ENCODE measurements at regions not wholly inside any gene's neighbourhood (a gene's known extent, or its start where the extent isn't known, plus 50 kb on each side); places are given as distances from the start of the nearest gene placed in this dataset.

DNA sequence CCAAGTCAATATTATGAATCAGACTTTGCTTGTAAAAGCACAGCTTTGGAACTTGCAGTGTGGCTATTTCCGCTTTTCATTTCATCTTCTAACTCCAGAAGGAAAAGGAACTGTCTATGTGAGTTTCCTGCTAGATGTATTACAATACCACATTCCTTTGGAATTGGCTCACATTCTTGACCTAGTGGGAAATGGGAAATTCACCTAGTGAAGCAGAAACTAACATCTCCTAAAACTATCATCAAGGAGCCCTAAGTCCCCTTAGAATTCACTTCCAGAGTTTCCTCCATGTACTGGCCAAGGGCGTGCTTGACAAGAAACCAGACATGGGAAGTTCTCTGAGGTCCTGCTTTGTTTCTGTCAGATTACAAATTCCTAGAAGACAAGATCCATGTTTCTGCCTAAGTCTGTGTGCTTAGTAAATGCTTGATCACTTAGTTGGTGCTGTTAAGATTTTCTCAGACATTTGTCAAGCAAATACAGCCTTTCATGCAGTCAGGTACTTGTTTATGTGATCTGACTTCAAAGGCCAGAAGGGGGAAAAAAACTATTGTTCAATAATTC is 275.7 kb upstream of the FN1 start:
- no peak for DNase-seq

DNA sequence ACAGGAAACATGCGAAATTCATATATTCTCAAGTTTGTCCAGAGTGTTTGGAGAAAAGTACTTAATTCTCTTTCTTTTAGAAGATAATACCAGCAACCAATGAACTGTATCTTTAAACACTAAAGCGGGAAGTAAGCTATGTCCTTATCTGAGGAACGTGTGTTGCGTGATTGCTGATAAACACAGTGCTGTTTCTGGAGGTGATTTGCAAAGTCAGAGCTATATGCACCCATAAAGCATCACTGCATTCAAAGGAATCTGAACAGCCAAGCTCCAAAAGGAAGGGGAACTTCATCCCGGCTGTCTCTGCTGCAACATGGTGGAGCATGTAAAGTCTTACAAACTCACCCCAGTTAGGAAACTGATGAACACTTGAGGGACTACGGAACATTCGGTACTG is 271.7 kb upstream of the FN1 start:
- DNase-seq: no peak

DNA sequence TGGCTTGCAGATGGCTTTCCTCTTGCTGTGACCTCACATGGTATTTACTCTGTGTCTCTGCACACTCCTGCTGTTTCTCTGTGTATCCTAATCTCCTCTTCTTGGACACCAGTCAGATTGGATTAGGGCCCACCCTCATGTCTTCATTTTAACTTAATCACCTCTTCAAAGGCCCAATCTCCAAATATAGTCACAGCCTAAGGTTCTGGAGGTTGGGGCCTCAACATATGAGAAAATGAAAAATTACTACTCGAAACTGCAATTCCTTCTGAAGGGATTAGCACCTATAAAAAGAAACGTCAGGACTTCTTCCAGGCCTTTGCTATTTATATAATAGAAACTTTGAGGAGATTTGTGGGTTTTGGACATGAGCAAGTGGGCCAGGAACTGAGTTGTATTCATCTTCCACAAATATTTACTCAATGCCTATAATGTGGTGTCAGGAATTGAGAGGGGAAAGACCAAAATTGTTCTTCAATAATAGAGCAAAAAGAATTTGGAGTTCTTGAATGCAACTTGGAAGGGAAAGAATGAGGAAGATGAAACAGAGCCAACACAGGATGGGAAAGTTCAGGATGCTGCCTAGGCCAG is 270.0 kb upstream of the FN1 start:
- no peak for DNase-seq

DNA sequence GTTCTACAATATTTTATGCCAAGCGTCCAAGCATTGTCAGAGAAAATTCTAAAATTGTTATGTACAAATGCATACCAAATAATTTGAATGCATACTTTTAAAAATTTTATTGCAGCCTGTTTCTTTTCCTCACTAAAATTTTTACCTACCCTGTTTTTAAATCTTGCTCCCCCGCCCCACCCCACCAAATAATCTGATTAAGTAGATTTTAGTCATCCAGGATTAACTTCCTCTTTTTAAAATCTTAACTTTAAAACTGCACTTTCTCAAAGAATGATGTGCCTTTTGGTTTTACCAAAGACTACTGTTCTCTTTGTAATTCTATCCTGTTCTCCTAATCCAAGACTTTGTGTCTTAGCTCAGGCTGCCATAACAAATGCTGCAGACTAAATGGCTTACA is 269.4 kb upstream of the FN1 start:
- no peak for DNase-seq

DNA sequence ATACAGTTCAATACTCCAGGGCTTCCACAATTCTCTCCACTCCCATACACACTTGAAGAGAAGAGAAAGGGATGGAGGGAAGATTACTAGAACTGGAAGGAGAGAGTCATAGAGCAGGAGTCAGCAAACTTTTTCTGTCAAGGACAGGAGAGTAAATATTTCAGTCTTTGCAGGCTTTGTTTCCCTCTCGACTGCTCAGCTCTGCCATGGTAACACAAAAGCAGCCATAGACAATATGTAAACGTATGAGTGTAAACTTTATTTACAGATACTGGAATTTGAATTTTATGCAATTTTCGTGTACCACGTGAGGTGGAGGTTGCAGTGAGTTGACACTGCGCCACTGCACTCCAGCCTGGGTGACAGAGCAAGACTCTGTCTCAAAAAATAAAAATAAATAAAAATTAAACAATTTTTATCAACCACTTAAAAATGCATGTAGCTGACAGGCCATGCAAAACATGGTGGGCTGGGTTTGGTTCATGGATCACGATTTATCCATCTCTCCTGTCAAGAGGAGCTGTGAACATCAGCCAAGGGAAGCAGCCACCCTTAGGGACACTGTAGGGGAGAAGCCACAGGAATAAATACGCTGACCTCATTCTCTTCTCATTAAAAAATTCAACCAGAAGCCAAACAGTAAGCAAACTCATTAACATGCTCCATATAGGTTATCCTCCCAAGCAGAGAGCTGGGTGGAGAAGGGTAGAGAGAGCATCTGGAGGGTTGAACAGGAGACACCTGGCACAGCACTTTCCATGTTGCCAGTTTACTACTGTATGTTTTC is 266.4 kb upstream of the FN1 start:
- no peak for DNase-seq

DNA sequence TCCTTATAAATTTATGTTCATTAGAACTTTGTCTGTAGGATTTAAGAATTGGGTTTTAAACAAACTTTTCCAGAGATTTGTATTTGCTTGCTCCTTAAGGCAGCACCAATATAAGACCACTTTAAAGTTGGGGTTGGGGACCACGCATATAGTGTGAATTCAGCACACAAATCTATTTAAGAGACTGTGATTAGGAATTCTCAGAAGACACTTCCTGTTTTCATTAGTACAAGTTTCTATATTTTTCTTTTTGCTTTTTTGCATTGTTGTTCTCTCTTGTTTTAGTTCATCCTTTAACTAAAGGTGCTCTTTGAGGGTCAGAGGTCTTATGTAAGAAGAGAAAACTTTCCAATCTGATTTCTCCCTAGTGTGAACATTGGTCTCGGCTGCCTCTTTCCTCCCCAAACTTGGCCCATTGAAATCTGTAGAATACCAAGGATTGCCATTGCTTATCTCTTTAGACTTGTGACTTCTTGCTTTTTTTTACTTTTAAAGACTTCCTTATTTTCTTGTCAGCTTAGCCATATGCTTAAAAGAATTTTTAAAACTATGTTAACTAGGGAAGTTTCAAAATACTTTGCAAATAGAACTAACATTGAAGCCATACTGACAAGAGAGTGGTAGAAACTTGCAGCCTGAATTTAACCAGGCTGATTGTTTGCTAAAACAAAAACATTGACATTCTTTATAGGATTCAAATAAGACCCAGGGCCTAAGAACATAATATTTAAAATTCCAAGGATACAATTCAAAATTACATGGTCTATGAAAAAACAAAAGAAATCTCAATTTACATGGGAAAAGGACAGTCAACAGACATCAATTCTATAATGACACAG is 264.1 kb upstream of the FN1 start:
- DNase-seq: no peak

DNA sequence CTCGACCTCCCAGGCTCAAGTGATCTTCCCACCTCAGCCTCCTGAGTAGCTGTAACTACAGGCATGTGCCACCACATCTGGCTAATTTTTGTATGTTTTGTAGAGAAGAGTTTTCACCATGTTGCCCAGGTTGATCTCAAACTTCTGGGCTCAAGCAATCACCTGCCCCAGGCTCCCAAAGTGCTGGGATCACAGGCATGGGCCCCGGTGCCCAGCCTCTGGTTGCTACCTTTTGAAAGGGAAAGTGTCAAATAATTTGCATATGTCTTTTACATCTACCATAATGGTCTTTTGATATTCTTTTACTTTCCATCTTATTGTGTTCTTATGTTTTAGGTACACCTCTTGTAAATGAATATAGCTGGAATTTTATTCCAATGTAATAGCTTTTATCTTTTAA is 263.1 kb upstream of the FN1 start:
- no peak for DNase-seq

DNA sequence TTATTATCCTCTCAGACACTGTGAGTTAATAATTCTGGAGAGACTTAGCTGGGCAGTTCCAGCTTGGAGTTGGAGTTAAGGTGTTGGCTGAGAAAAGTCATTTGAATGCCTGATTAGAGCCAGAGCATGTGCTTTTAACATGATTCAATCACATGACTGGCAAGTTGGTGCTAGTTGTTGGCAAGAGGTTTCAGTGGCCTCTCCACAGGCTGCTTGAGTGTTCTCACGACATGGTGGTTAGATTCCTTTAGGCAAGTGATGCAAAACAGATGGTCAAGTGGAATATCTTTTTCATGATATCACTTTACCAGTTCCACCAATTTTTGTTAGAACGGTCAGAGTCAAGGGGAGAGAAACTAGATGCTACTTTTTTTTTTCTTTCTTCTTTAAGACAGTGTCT is 262.7 kb upstream of the FN1 start:
- DNase-seq: no peak

DNA sequence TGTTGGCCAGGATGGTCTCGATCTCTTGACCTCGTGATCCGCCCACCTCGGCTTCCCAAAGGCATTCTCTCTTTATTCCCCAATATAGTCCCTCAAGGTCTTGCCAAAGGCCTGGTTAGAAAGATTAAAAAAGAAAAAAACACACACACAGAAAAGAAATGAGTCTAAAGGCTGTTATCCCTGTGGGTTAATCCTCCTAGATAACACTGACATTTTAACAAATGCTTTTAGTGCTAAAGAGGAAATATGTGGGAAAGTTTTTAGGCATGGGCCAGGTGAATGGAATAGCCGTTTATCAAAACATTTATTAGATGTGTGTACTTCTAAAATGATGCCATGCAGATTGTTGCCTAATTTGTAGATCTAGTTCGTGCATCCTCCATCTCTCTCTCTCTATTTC is 261.6 kb upstream of the FN1 start:
- DNase-seq: no peak

DNA sequence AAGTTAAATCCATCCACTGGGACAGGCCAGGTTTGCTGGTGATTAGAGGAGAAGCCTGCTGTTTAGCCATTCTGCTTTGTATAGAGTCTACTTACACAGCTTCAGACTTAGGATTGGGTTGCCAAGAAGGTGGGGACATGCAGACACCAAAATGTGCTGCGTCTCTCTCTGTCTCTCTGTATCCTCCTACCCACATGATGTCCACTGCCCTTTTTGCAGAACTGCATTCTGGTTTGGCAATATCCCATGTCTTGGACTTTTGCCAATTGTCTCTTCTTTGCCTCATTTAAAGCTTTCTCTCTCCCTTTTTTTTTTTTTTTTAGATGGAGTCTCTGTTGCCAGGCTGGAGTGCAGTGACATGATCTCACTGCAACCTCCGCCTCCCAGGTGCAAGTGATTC is 261.1 kb upstream of the FN1 start:
- DNase-seq: no peak

DNA sequence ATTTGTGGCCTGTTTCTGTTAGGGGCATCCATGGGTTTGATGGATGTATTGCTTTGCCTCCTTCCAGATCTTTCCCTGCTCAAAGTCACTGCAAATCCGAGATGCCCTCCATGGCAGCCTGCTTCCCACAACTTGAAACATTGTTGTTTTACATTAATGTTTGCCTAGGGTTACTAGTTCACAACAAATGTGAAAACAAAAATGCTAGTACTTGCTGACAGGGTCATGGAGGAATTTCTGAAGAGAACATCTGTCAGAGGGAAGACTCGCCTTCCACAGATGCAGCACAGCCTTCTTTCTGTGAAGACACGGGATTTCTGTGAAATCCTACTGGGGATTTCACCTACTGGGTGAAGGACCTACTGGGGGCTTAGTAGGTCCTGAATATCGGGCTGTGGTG is 260.0 kb upstream of the FN1 start:
- DNase-seq: no peak

DNA sequence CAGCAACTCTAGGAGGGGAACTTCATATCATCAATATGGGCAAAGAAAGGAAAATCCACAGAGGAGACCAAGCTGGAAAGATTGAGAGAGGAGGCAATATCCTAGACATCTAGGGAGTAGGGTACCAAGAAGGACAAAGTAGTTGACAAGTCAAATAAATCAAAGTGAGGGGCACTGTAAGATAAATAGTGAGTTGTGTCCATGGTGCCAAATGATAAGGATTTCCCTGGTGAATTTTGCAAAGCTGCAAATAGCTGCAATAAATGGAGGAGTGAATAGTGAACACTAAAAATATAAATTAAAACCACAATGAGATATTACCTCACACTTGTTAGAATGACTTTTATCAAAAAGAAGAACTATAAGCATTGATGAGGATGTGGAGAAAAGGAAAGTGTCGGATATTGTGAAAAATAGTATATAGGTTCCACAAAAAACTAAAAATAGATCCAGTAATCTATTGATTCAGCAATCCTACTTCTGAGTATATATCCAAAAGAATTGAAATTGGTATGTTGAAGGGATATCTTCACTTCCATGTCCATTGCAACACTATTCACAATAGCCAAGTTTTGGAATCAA is 258.2 kb upstream of the FN1 start:
- DNase-seq: no peak

DNA sequence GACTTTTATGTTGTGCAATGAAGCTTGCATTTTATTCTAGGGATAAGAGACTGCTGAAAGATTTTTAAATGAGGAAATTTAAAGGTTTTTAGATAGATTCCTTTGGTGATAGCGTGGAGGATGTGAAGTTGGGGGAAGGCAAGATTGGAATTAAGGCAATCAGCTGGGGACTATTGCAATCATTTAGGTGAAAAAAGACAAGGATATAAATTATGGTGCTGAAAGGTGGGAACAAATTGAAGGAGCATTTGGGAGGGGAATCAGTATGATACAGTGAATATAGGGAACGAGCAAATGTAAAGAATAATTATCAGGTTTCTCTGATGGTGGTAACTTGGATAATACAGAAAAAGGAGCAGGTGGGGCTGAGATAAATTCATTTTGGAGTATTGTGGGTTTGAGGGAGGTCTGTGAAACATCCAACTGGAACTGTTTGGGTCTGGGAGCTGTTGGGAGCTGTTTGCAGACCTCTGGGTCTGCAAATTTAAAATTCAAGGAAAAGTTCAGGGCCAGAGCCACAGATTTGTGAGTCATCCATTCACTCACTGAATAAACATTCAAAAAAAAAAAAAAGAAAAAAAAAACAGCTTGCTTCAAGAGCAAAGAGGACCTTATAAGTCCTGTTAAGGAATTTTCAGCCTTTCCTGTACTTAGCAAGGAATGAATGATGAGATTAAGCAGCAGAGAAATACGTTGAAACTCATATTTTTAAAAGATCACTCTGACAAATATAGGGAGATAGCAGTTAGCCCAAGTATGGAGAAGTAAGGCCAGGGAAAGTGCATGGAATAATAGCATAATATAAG is 257.5 kb upstream of the FN1 start:
- no peak for DNase-seq

DNA sequence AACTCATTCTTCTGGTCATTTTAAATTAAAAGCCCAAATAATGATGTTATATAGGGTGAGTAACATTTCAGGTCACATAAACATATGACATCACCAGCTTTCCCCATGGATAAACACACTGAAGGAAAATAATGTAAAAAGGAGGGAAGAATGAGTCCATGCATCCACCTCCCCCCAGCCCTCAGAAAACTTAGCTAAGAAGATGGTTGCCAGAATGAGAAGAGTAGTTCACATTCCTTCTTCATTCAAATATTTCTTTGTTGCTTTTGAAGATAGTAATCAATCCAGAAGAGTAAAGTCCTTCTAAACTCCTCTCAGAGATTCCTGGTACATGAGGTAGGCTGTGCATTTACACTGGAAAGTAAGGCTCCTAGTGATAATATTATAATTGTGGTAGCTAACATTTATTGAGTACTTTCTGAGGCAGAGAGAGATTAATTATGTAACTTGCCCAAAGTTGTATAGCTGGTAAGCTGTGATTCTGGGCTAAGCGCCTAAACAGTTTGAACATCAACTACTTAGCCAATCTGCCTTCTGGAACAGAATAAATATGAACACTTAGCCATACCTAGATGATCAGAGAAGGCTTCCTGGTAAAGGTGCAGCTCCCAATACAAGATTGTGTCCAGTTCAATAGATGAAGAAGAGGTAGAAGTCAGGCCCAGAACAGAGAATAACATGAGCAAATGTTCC is 256.7 kb upstream of the FN1 start:
- DNase-seq: no peak

DNA sequence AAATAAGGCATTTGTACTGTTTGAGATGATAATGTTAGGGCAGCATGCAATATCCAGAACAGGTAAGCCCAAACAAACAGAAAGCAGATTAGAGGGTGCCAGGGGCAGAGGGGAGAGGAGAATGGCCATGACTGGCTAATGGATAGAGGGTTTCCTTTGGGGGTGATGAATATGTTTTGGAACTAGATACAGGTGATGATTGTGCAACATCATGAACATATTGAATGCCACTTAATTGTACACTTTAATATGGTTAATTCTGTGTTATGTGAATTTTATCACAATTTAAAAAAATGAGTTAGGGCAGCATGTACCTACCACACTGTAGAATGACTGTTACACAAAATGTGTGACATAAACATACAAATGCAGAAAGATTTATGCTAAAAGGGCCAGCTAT is 255.5 kb upstream of the FN1 start:
- no peak for DNase-seq

DNA sequence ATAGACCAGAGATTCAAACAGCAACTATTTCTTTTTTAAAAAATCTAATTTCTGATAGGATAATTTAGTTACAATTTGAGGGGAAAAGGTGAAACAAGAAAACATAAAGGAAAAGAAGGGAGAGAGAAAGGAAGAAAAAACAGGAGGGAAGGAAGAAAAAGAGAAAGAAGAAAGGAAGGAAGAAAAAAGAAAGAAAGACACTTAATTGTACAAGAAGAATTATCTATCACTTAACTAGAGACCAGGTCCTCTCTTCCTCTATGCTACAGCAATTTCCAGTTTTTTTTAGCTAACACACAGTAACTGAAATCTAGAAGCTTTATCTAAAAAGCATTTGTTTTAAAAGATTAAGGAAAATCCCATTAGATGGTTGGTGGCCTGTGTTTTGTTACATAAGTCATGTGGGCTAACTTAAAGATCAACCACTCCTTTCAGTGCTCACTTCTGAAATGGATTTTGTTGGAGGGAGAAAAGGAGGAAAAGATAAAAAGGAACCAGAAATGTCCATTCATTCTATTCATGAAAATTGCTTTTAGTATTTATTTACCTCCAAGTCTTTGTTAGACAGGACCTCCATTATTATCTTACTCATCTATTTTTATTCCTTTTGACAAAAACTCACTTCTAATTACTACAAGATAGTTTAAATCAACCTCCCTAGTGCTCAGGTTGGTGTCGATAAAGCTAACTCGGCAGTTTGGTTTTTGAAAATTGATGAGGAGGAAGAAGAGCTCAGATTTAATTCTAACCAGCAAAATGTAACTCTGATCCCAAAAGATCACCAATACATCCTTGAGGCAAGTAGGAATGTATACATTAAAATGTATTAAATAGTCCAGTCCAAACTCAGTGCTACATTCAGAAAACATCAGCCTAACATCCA is 251.5 kb upstream of the FN1 start:
- DNase-seq: no peak

DNA sequence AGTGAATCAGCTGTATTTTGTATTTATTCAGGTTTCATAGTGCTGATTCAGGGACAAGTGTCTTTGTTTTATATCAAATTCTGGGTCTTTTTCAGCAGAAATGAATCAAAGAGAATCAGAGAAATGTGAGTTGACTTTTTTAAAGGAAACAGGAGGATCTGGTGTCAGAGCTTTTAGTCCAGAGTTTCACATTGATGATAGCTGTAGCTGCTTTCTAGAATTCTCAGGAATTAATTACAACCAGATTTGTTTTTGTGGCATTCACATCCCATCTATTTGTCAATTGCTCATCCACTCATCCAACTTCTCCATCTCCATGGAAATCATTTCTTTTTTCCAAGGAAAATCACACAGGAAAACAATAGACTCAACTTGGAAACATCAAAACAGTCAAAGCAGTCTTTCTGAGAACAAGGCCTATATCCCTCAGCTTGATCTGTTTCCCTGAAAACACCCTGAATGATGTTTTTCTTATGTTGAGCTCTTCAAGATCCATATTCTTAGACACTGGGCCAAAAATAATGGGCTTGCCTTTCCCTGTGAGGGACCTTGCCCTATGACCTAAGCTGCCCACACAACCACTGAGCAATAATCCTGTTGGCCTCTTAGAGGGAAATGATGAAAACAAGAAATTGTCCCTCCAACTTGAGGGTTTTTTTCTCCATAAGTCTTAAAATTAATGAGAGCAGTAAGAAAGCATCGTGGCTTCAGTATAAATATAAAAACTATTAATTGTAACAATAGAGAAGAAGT is 249.5 kb upstream of the FN1 start:
- no peak for DNase-seq

DNA sequence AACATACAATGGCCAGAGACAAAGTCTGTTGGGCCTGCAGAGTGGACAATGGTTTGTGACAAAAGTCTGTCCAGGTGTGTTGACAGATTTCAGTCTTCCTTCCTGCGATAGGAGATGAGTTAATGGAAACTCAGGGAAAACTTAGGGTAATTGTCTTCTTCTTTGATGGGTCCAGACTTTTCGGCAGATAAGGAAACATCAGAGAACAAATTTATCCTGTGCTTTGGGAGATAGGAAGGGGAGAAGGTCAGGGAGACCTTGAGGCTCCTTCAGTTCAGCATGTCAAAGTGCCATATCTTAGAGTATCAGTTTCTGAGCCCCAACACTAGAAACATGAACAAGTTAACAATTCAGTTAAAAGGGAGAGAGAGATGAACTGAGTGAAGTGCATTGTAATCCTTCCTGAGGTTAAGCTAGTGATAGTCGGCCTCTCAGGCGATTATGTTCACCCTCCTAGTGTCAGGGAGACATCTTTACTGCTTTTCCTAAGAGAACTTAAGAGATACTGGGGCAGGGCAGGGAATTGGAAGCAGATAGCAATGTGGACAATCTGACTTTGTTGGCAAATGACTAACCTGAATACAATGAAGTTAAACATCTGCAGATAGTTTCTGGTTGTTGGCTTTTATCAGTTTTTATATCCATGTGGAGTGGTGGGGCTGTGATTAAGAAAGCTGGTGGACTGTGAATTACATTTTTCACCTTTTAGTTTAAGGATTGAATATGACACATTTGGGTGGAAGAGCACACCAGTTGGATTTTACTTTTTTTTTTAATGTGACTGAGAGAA is 248.8 kb upstream of the FN1 start:
- DNase-seq: no peak

DNA sequence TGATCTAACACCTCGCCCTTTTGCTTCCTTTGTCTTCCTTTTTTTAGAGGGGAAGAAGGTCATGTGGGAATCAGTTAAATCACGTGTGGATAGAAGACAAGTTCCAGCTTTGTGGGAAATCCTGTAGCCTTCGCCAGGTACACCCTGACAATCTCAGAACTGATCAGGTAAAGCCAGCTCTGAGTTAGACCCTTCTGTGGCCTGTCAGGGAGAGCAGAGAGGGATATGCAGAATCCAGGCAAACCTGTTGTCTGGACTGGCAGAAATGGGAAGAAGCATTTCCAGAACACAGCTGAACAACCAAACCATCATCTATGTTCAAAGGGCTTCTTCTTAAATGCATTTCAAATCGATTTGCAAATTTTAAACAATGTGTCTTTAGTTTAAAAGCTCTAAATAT is 247.4 kb upstream of the FN1 start:
- no peak for DNase-seq
